Activated T-helper 17 cell treated with anti-CD3 and anti-CD28 coated beads, Interleukin-2, amount 50 U/mL, for 72 hours (primary cell): ENCODE measurements at regions not wholly inside any gene's neighbourhood (a gene's known extent, or its start where the extent isn't known, plus 50 kb on each side); places are given as distances from the start of the nearest gene placed in this dataset.

Source experiments
- ATAC-seq: fragments of 150-1000 bp; cut with Tn5 transposase; replicated peaks from 2 replicates; pipeline ENCODE4 v1.10.0; 2021; ENCODE audit warnings: mild to moderate bottlenecking, moderate library complexity
- H3K27ac Mint-ChIP-seq: one replicate; pipeline ENCODE4 v1.8.0; 2022; ENCODE audit warnings: mixed read lengths
- H3K27me3 Mint-ChIP-seq: one replicate; pipeline ENCODE4 v1.8.0; 2022; ENCODE audit warnings: mixed read lengths
- H3K36me3 Mint-ChIP-seq: one replicate; pipeline ENCODE4 v1.8.0; 2022; ENCODE audit warnings: low read depth, mild to moderate bottlenecking, mixed read lengths
- H3K4me1 Mint-ChIP-seq: one replicate; pipeline ENCODE4 v1.8.0; 2022; ENCODE audit warnings: mixed read lengths
- H3K4me3 Mint-ChIP-seq: one replicate; pipeline ENCODE4 v1.8.0; 2022; ENCODE audit warnings: mild to moderate bottlenecking, mixed read lengths
- H3K9me3 Mint-ChIP-seq: one replicate; pipeline ENCODE4 v1.8.0; 2022; ENCODE audit warnings: mixed read lengths

DNA sequence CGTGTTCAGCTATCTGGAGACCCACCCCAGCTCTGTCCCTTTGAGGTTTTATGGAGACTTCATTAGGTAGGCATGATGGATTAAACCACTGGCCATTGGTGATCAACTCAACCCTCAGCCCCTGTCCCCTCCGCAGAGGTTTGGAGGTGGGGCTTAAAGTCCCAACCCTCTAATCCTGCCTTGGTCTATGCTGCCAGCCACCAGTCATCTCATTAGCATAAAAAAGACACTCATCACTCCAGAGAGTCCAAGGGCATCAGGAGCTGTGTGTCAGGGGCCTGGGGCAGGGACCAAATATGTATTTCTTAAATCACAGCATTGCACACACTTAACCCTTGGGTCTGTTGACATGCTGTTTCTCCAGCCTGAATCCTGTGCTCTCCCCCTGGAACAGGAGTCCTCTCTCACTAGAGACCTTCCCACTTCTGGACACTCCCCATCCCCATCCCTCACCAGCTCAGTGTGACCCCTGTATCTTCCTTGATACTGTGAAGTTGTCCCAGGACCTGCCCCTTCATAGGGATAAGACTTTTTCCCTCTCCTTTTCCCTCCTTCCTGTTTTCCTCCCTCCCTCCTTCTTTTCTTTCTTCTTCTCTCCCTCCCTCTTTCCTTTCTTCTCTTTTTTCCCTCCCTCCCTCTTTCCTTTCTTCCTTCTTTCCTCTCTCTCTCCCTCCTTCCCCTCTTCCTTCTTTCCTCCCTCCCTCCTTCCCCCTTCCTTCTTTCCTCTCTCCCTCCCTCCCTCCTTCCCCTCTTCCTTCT, 54.7 kb upstream of the CLMN start:
- peaks cover 6% of the 10 kb centered on the region for H3K9me3 Mint-ChIP-seq
- no peak overlapping the region for H3K27ac Mint-ChIP-seq
- no peaks in the 10 kb centered on the region for H3K36me3 Mint-ChIP-seq
- no peaks in the 10 kb centered on the region for H3K4me1 Mint-ChIP-seq
- ATAC-seq = no peak
- H3K27me3 Mint-ChIP-seq = peaks cover 22% of the 10 kb centered on the region
- no peak overlapping the region for H3K4me3 Mint-ChIP-seq

DNA sequence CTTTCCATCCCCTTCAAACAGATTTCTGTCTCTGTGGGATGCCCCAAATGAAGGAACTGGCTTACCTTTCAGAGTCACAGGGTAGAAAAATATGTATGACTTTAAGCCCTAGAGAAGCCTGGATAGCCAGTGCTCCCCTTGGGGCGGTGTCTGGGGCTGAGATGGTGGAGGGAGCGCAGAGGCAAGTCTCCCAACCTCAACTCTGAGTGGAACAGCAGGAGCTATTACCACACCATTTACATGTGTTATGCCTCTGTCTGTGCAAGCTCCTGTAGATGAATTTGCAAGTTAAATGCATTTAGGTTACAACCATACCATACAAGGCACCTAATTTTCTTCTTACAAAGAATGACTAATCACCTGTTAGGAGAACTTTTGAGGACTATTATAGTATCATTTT, 50.4 kb upstream of the CLMN start:
- H3K4me1 Mint-ChIP-seq = no peaks in the 10 kb centered on the region
- H3K27me3 Mint-ChIP-seq = peaks cover 18% of the 10 kb centered on the region
- no peak overlapping the region for H3K27ac Mint-ChIP-seq
- no peak for ATAC-seq
- H3K36me3 Mint-ChIP-seq = no peaks in the 10 kb centered on the region
- no peaks in the 10 kb centered on the region for H3K9me3 Mint-ChIP-seq
- no peak overlapping the region for H3K4me3 Mint-ChIP-seq
